ENCODE measurements at regions not wholly inside any gene's neighbourhood (a gene's known extent, or its start where the extent isn't known, plus 50 kb on each side); places are given as distances from the start of the nearest gene placed in this dataset.

GRCh38 chr13:34116651-34117050, 298.7 kb downstream of the RFC3 start:
- no peak overlapping the region for H3K4ac ChIP-seq (ENCODE audit: low read length)
- no peak overlapping the region for H4K91ac ChIP-seq (ENCODE audit: low read depth, low read length, poor library complexity)
- H3K18ac ChIP-seq (ENCODE audit: low read length) = no peak overlapping the region
- H3K79me1 ChIP-seq (ENCODE audit: low read depth, low read length) = no peaks in the 10 kb centered on the region
- H3K14ac ChIP-seq (ENCODE audit: low read length) = no peak overlapping the region
- H2BK120ac ChIP-seq (ENCODE audit: low read depth, low read length) = no peak overlapping the region
- H3K27me3 ChIP-seq (ENCODE audit: control insufficient read depth in 3 of 3, insufficient read depth in 3 of 3, low read depth in 1 of 3, low read length in 3 of 3) = no peaks in the 10 kb centered on the region
- H2BK12ac ChIP-seq (ENCODE audit: low read length) = no peak overlapping the region
- H3K9me3 ChIP-seq (replicated peaks in 1 of 2; ENCODE audit: control insufficient read depth in 2 of 2, insufficient read depth in 1 of 2, low read depth in 1 of 2, low read length in 2 of 2) = no peaks in the 10 kb centered on the region
- peaks cover 0 to 1% of the 10 kb centered on the region in 2 donors for H3K4me1 ChIP-seq (ENCODE audit: control insufficient read depth in 2 of 2, insufficient read depth in 1 of 2, low read depth in 1 of 2, low read length in 2 of 2)
- DNase-seq (ENCODE audit: low spot score) = no peak
- H3K27ac ChIP-seq (replicated peaks; ENCODE audit: low read length) = no peak overlapping the region
- no peak overlapping the region for H3K4me3 ChIP-seq (ENCODE audit: low read length in 2 of 2)
- no CpG with 5 or more reads among the region's 3 CpGs for WGBS, 2 donors (ENCODE audit: extremely low coverage in 2 of 2, insufficient read length in 2 of 2, insufficient replicate concordance in 1 of 2)
- H3K9ac ChIP-seq (ENCODE audit: low read depth, low read length, poor library complexity) = no peak overlapping the region
- no peak overlapping the region for H4K8ac ChIP-seq (ENCODE audit: low read depth, low read length)
- no peak overlapping the region for H2BK5ac ChIP-seq (ENCODE audit: low read length)
- no peak overlapping the region for H3K23ac ChIP-seq (ENCODE audit: low read depth, low read length, poor library complexity)
- no peak overlapping the region for H2AFZ ChIP-seq (ENCODE audit: low read length)
- peaks cover 0 to 2% of the 10 kb centered on the region in 2 donors for H3K36me3 ChIP-seq (replicated peaks in 1 of 2; ENCODE audit: control insufficient read depth in 2 of 2, insufficient read depth in 2 of 2, low read length in 2 of 2)
- no peak overlapping the region for H2AK5ac ChIP-seq (ENCODE audit: low read depth, low read length)
- H2BK15ac ChIP-seq (ENCODE audit: low read length) = no peak overlapping the region
- H3K4me2 ChIP-seq (ENCODE audit: insufficient read depth, low read length, poor library complexity, severe bottlenecking) = no peak overlapping the region

DNA sequence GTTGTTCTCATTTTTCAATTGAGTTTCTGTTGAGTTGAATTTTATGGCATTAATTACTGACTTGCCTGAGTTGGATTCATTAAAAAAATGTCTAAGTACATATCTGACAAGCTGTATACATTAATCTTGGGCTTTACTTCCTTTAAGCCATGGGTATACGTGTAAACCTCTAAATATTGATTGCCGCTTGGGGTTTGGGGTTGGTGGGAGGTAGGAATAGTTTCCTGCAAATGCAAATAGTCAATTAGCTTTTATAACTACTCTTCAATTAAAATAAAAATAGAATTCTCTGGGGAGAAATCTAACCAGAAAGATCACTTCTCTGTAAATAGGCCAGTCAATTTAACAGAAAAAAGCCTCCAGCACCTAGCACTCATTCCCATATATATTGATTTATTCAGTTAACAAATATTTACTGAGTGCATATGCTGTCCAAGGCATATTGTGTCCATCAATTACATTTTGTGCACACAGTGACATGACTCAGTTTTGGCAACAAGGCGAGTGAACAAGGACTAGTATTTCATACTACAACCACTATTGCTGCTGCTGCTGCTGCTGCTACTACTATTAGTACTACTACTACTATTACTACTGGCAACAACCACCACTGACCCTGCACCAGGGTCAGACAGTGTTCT, 306.8 kb downstream of the RFC3 start:
- H3K4ac ChIP-seq (ENCODE audit: low read length) = no peak overlapping the region
- no peak overlapping the region for H3K14ac ChIP-seq (ENCODE audit: low read length)
- no peak overlapping the region for H2BK120ac ChIP-seq (ENCODE audit: low read depth, low read length)
- no peak overlapping the region for H3K23ac ChIP-seq (ENCODE audit: low read depth, low read length, poor library complexity)
- H3K4me2 ChIP-seq (ENCODE audit: insufficient read depth, low read length, poor library complexity, severe bottlenecking) = no peak overlapping the region
- no peak overlapping the region for H3K4me3 ChIP-seq (ENCODE audit: low read length in 2 of 2)
- H4K8ac ChIP-seq (ENCODE audit: low read depth, low read length) = no peak overlapping the region
- H3K36me3 ChIP-seq (replicated peaks in 1 of 2; ENCODE audit: control insufficient read depth in 2 of 2, insufficient read depth in 2 of 2, low read length in 2 of 2) = no peaks in the 10 kb centered on the region
- WGBS, 2 donors (ENCODE audit: extremely low coverage in 2 of 2, insufficient read length in 2 of 2, insufficient replicate concordance in 1 of 2) = no CpG with 5 or more reads among the region's 3 CpGs
- no peak overlapping the region for H4K91ac ChIP-seq (ENCODE audit: low read depth, low read length, poor library complexity)
- no peak overlapping the region for H3K9ac ChIP-seq (ENCODE audit: low read depth, low read length, poor library complexity)
- H2BK15ac ChIP-seq (ENCODE audit: low read length) = no peak overlapping the region
- no peak overlapping the region for H3K18ac ChIP-seq (ENCODE audit: low read length)
- H3K79me1 ChIP-seq (ENCODE audit: low read depth, low read length) = no peaks in the 10 kb centered on the region
- H2AK5ac ChIP-seq (ENCODE audit: low read depth, low read length) = no peak overlapping the region
- H2BK12ac ChIP-seq (ENCODE audit: low read length) = no peak overlapping the region
- H3K27me3 ChIP-seq (ENCODE audit: control insufficient read depth in 3 of 3, insufficient read depth in 3 of 3, low read depth in 1 of 3, low read length in 3 of 3) = no peaks in the 10 kb centered on the region
- no peak overlapping the region for H2AFZ ChIP-seq (ENCODE audit: low read length)
- DNase-seq (ENCODE audit: low spot score) = no peak
- H3K9me3 ChIP-seq (replicated peaks in 1 of 2; ENCODE audit: control insufficient read depth in 2 of 2, insufficient read depth in 1 of 2, low read depth in 1 of 2, low read length in 2 of 2) = no peaks in the 10 kb centered on the region
- no peak overlapping the region for H3K27ac ChIP-seq (replicated peaks; ENCODE audit: low read length)
- no peaks in the 10 kb centered on the region for H3K4me1 ChIP-seq (ENCODE audit: control insufficient read depth in 2 of 2, insufficient read depth in 1 of 2, low read depth in 1 of 2, low read length in 2 of 2)
- no peak overlapping the region for H2BK5ac ChIP-seq (ENCODE audit: low read length)

- no peak overlapping the region for H3K9ac ChIP-seq (ENCODE audit: low read depth, low read length, poor library complexity)
- no peaks in the 10 kb centered on the region for H3K4me1 ChIP-seq (ENCODE audit: control insufficient read depth in 2 of 2, insufficient read depth in 1 of 2, low read depth in 1 of 2, low read length in 2 of 2)
- no peaks in the 10 kb centered on the region for H3K36me3 ChIP-seq (replicated peaks in 1 of 2; ENCODE audit: control insufficient read depth in 2 of 2, insufficient read depth in 2 of 2, low read length in 2 of 2)
- no peak overlapping the region for H3K23ac ChIP-seq (ENCODE audit: low read depth, low read length, poor library complexity)
- H4K8ac ChIP-seq (ENCODE audit: low read depth, low read length) = no peak overlapping the region
- no peak overlapping the region for H4K91ac ChIP-seq (ENCODE audit: low read depth, low read length, poor library complexity)
- H3K4me3 ChIP-seq (ENCODE audit: low read length in 2 of 2) = no peak overlapping the region
- no peak overlapping the region for H2BK120ac ChIP-seq (ENCODE audit: low read depth, low read length)
- no peak overlapping the region for H2AFZ ChIP-seq (ENCODE audit: low read length)
- DNase-seq (ENCODE audit: low spot score) = no peak
- H2BK12ac ChIP-seq (ENCODE audit: low read length) = no peak overlapping the region
- no peak overlapping the region for H3K27ac ChIP-seq (replicated peaks; ENCODE audit: low read length)
- H3K9me3 ChIP-seq (replicated peaks in 1 of 2; ENCODE audit: control insufficient read depth in 2 of 2, insufficient read depth in 1 of 2, low read depth in 1 of 2, low read length in 2 of 2) = no peaks in the 10 kb centered on the region
- no peak overlapping the region for H2BK5ac ChIP-seq (ENCODE audit: low read length)
- no peaks in the 10 kb centered on the region for H3K27me3 ChIP-seq (ENCODE audit: control insufficient read depth in 3 of 3, insufficient read depth in 3 of 3, low read depth in 1 of 3, low read length in 3 of 3)
- WGBS, 2 donors (ENCODE audit: extremely low coverage in 2 of 2, insufficient read length in 2 of 2, insufficient replicate concordance in 1 of 2) = no CpG with 5 or more reads among the region's 4 CpGs
- no peak overlapping the region for H3K4ac ChIP-seq (ENCODE audit: low read length)
- no peak overlapping the region for H3K18ac ChIP-seq (ENCODE audit: low read length)
- no peak overlapping the region for H2AK5ac ChIP-seq (ENCODE audit: low read depth, low read length)
- H3K4me2 ChIP-seq (ENCODE audit: insufficient read depth, low read length, poor library complexity, severe bottlenecking) = no peak overlapping the region
- no peak overlapping the region for H3K14ac ChIP-seq (ENCODE audit: low read length)
- H2BK15ac ChIP-seq (ENCODE audit: low read length) = no peak overlapping the region
- no peaks in the 10 kb centered on the region for H3K79me1 ChIP-seq (ENCODE audit: low read depth, low read length)
Measured at GRCh38 chr13:34127523-34127922, 309.6 kb downstream of the RFC3 start.

DNA sequence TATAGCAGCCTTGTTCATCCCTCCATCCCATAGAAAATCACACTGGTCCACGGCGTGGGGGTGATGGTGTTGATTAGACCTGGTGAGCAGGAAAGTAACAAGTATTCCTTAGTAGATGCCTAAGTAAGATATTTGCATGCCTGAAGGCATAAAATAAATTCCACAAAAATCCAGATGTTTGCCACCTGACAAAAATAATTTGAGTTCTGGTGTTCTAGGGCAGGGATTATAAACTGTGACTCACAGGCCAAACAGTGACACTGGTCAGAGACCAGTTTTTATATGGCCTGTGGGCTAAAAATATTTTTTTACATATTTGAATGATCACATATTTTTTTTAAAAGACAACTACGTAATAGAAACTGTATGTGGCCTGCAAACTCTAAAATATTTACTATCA, 310.7 kb downstream of the RFC3 start:
- DNase-seq (ENCODE audit: low spot score) = no peak
- no peak overlapping the region for H3K23ac ChIP-seq (ENCODE audit: low read depth, low read length, poor library complexity)
- H2AK5ac ChIP-seq (ENCODE audit: low read depth, low read length) = no peak overlapping the region
- H3K36me3 ChIP-seq (replicated peaks in 1 of 2; ENCODE audit: control insufficient read depth in 2 of 2, insufficient read depth in 2 of 2, low read length in 2 of 2) = no peaks in the 10 kb centered on the region
- H4K91ac ChIP-seq (ENCODE audit: low read depth, low read length, poor library complexity) = no peak overlapping the region
- H4K8ac ChIP-seq (ENCODE audit: low read depth, low read length) = no peak overlapping the region
- no CpG with 5 or more reads among the region's 3 CpGs for WGBS, 2 donors (ENCODE audit: extremely low coverage in 2 of 2, insufficient read length in 2 of 2, insufficient replicate concordance in 1 of 2)
- H2BK12ac ChIP-seq (ENCODE audit: low read length) = no peak overlapping the region
- no peak overlapping the region for H2BK5ac ChIP-seq (ENCODE audit: low read length)
- H3K4ac ChIP-seq (ENCODE audit: low read length) = no peak overlapping the region
- no peak overlapping the region for H3K4me3 ChIP-seq (ENCODE audit: low read length in 2 of 2)
- no peak overlapping the region for H3K18ac ChIP-seq (ENCODE audit: low read length)
- H2AFZ ChIP-seq (ENCODE audit: low read length) = no peak overlapping the region
- no peaks in the 10 kb centered on the region for H3K27me3 ChIP-seq (ENCODE audit: control insufficient read depth in 3 of 3, insufficient read depth in 3 of 3, low read depth in 1 of 3, low read length in 3 of 3)
- H3K9me3 ChIP-seq (replicated peaks in 1 of 2; ENCODE audit: control insufficient read depth in 2 of 2, insufficient read depth in 1 of 2, low read depth in 1 of 2, low read length in 2 of 2) = no peaks in the 10 kb centered on the region
- no peak overlapping the region for H3K27ac ChIP-seq (replicated peaks; ENCODE audit: low read length)
- H3K4me1 ChIP-seq (ENCODE audit: control insufficient read depth in 2 of 2, insufficient read depth in 1 of 2, low read depth in 1 of 2, low read length in 2 of 2) = no peaks in the 10 kb centered on the region
- H3K9ac ChIP-seq (ENCODE audit: low read depth, low read length, poor library complexity) = no peak overlapping the region
- no peak overlapping the region for H2BK120ac ChIP-seq (ENCODE audit: low read depth, low read length)
- no peaks in the 10 kb centered on the region for H3K79me1 ChIP-seq (ENCODE audit: low read depth, low read length)
- no peak overlapping the region for H3K14ac ChIP-seq (ENCODE audit: low read length)
- no peak overlapping the region for H3K4me2 ChIP-seq (ENCODE audit: insufficient read depth, low read length, poor library complexity, severe bottlenecking)
- no peak overlapping the region for H2BK15ac ChIP-seq (ENCODE audit: low read length)

All from neuronal stem cell (in vitro differentiated cells).